OCI-LY7 (cell line): ENCODE measurements at regions not wholly inside any gene's neighbourhood (a gene's known extent, or its start where the extent isn't known, plus 50 kb on each side); places are given as distances from the start of the nearest gene placed in this dataset.
"Not testable (repeated sequence)": the region's sequence is repeated elsewhere in the genome, so short reads cannot be mapped to it uniquely, and the experiment has no call there.

Experiments used
- BruUV-seq: library from RNA; stranded (reverse); fragments of 400-500 nt; replicated peaks from 2 replicates; lab custom pipeline; 2021; lab: Mats Ljungman, UMichigan
- CTCF ChIA-PET: fragments of 300-600 bp; sonication (Branson Sonifier 250); formaldehyde crosslinking; loops from one replicate; lab custom pipeline; 2022; ENCODE audit warnings: antibody characterized with exemption; ENCODE audit not compliant: unreplicated experiment; lab: Charles Lee
- POLR2A ChIA-PET: fragments of 300-600 bp; sonication (Branson Sonifier 250); formaldehyde crosslinking; loops from one replicate; lab custom pipeline; 2022; ENCODE audit warnings: antibody characterized with exemption; lab: Charles Lee
- DNase-seq: peaks from one replicate; pipeline ENCODE4 v3.0.0-alpha.2; 2015; ENCODE audit warnings: low spot score
- H2AFZ ChIP-seq: fragments of 200-600 bp; sonication (generic), shearing (Covaris generic); 2 replicates; pipeline ENCODE4 v1.6.1; 2014; ENCODE audit warnings: mild to moderate bottlenecking, antibody characterized with exemption, low read length, moderate library complexity
- H3K27ac ChIP-seq: fragments of 200-600 bp; sonication (generic); 2 replicates; pipeline ENCODE4 v1.5.1; 2014; ENCODE audit warnings: mixed run types, low read depth, mild to moderate bottlenecking, moderate library complexity, low read length, inconsistent platforms; ENCODE audit not compliant: poor library complexity, severe bottlenecking
- H3K36me3 ChIP-seq: fragments of 200-600 bp; sonication (generic); 2 replicates; pipeline ENCODE4 v1.6.1; 2014; ENCODE audit warnings: mild to moderate bottlenecking, antibody characterized with exemption, low read length, moderate library complexity, mixed read lengths; ENCODE audit not compliant: insufficient read depth
- H3K4me1 ChIP-seq: fragments of 200-600 bp; sonication (generic); 2 replicates; pipeline ENCODE4 v1.5.1; 2014; ENCODE audit warnings: mild to moderate bottlenecking, low read length; ENCODE audit not compliant: insufficient read depth, poor library complexity, severe bottlenecking
- H3K4me2 ChIP-seq: fragments of 200-600 bp; sonication (generic); 2 replicates; pipeline ENCODE4 v1.6.1; 2014; ENCODE audit warnings: mild to moderate bottlenecking, low read length
- H3K4me3 ChIP-seq: fragments of 200-600 bp; sonication (generic); 2 replicates; pipeline ENCODE4 v1.5.1; 2014; ENCODE audit warnings: mild to moderate bottlenecking, low read depth, low read length; ENCODE audit not compliant: poor library complexity, severe bottlenecking
- H3K79me2 ChIP-seq: fragments of 200-600 bp; sonication (generic); 2 replicates; pipeline ENCODE4 v1.6.1; 2016; ENCODE audit warnings: low read depth, mild to moderate bottlenecking, low read length, moderate library complexity, mixed read lengths; ENCODE audit not compliant: insufficient read depth
- H3K9me2 ChIP-seq: fragments of 200-600 bp; sonication (generic); 2 replicates; pipeline ENCODE4 v1.6.1; 2016; ENCODE audit warnings: mild to moderate bottlenecking, low read length, mixed read lengths; ENCODE audit not compliant: insufficient read depth
- H3K9me3 ChIP-seq: fragments of 200-600 bp; sonication (generic); 2 replicates; pipeline ENCODE4 v1.6.1; 2014; ENCODE audit warnings: mild to moderate bottlenecking, mixed run types, low read length, mixed read lengths
- H4K20me1 ChIP-seq: fragments of 200-600 bp; sonication (generic); 2 replicates; pipeline ENCODE4 v1.6.1; 2014; ENCODE audit warnings: mild to moderate bottlenecking, antibody characterized with exemption, low read length, moderate library complexity, mixed read lengths; ENCODE audit not compliant: insufficient read depth
- CTCF ChIP-seq: fragments of 200-600 bp; sonication (generic); conservative IDR thresholded peaks from 2 replicates; pipeline ENCODE4 v1.5.1; 2014; ENCODE audit warnings: mild to moderate bottlenecking, antibody characterized with exemption, low read length, moderate library complexity, mixed read lengths
- EZH2phosphoT487 ChIP-seq: fragments of 200-600 bp; sonication (generic); IDR thresholded peaks from 2 replicates; pipeline ENCODE4 v1.6.1; 2018; ENCODE audit warnings: low read depth, borderline replicate concordance, mild to moderate bottlenecking, mixed run types, antibody characterized with exemption, low read length, moderate library complexity, mixed read lengths
- intact Hi-C: fragments of 100-400 bp; cut with micrococcal nuclease; formaldehyde crosslinking; loops from one replicate; pipeline ENCODE4 v1.10.0; 2022; ENCODE audit not compliant: unreplicated experiment

DNA sequence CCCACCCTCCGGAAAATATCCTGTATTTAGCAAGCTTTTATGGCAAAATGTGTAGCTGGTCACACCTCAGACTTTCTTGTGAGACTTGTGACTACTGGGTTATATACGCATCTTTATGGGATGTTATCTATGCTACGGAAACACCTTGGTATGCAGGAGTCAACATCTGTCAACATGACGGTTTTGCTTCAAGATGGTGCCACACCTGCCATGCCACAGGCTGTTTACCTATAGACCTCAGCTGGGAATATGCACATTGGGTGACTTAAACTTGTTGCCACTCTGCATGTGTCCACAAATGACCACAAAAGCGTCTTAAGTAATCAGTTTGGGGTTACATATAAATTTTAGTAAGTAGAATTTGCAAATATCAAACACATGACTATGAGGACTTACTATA lies 192.3 kb upstream of the ATP6AP2 start:
- Histone ChIP-seq H4K20me1 (no peaks in the 10 kb centered on the region), H3K9me3 (no peaks in the 10 kb centered on the region), H3K79me2 (no peaks in the 10 kb centered on the region), H3K4me1 (no peaks in the 10 kb centered on the region), H3K27ac (no peak overlapping the region), H3K4me3 (no peak overlapping the region), H3K4me2 (no peak overlapping the region), H3K36me3 (no peaks in the 10 kb centered on the region), H2AFZ (no peak overlapping the region), H3K9me2 (no peaks in the 10 kb centered on the region)
- intact Hi-C loops: no loop called here
- ChIA-PET POLR2A (no interaction called here), CTCF (no interaction called here)
- BruUV-seq: no TSS peak
- TF ChIP-seq EZH2phosphoT487 (no peak), CTCF (no peak)
- DNase-seq: no peak

GRCh38 chrX:40387869-40388268 lies 192.9 kb upstream of the ATP6AP2 start:
- H3K4me3 ChIP-seq, H2AFZ ChIP-seq, intact Hi-C loops, H3K9me3 ChIP-seq, H3K27ac ChIP-seq, H3K9me2 ChIP-seq, H3K4me2 ChIP-seq, POLR2A ChIA-PET, H3K4me1 ChIP-seq, CTCF ChIA-PET, H4K20me1 ChIP-seq, DNase-seq, H3K79me2 ChIP-seq, H3K36me3 ChIP-seq, BruUV-seq: not testable (repeated sequence)

DNA sequence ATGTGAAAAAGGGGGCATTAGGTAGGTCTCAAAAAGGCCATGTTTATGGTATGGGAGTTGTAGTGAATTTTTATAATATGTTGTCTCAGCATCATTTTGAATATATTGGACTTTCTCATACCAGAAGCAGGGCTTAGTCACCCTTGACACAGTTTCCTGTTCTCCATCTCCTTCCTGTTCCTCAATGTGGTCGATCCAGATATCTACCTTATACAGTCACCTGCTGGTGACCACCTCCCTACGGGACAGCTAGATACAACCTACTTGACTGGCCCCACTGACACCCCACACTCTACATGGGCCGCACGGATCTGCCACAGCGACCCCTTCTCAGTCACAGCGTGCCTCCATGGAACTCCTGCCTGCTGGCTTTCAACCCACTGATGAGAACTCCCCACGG lies 193.5 kb upstream of the ATP6AP2 start:
- BruUV-seq: not testable (repeated sequence)

DNA sequence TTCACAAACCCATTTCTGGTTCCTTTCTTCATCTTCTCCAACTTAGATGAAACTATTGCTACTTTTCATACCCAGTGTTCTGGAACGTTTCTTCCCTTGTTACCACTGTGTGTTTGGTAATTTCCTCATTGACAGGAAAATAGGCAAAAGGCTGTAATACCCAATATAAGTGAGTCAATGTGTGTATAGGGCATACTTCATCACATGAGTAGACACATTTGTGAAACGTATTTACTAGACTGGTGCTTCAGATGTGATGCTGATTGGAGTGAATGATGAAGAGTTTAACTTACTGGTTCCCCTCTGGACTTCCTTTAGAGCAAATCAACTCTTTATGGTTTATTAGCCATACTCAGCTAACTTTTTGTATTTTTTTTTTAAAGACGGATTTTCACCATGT lies 195.1 kb upstream of the ATP6AP2 start:
- H3K79me2 ChIP-seq: no peaks in the 10 kb centered on the region
- BruUV-seq: no TSS peak
- H3K9me3 ChIP-seq: no peaks in the 10 kb centered on the region
- no peak overlapping the region for H2AFZ ChIP-seq
- no peaks in the 10 kb centered on the region for H3K36me3 ChIP-seq
- H3K9me2 ChIP-seq: no peaks in the 10 kb centered on the region
- no peak overlapping the region for H3K4me3 ChIP-seq
- H3K27ac ChIP-seq: no peak overlapping the region
- no peak for DNase-seq
- intact Hi-C loops: no loop called here
- H3K4me1 ChIP-seq: no peaks in the 10 kb centered on the region
- ChIA-PET POLR2A (no interaction called here), CTCF (no interaction called here)
- H3K4me2 ChIP-seq: no peak overlapping the region
- no peaks in the 10 kb centered on the region for H4K20me1 ChIP-seq
- TF ChIP-seq EZH2phosphoT487 (no peak), CTCF (no peak)

More for the DNA sequence above, 193.5 kb upstream of the ATP6AP2 start:
- H2AFZ ChIP-seq, CTCF ChIA-PET, H3K4me1 ChIP-seq, intact Hi-C loops, H3K36me3 ChIP-seq, H3K4me3 ChIP-seq, H3K79me2 ChIP-seq, H3K4me2 ChIP-seq, H4K20me1 ChIP-seq, H3K9me2 ChIP-seq, H3K9me3 ChIP-seq, H3K27ac ChIP-seq, DNase-seq: not testable (repeated sequence)
- POLR2A ChIA-PET: interaction anchor here (0.6 kb wide), 1 partner anchor 1249 kb away, joined by 6 read pairs; no protein-coding TSS in a partner anchor
